NCI-H1417 (cell line): ENCODE measurements at regions not wholly inside any gene's neighbourhood (a gene's known extent, or its start where the extent isn't known, plus 50 kb on each side); places are given as distances from the start of the nearest gene placed in this dataset.
"Not testable (repeated sequence)": the region's sequence is repeated elsewhere in the genome, so short reads cannot be mapped to it uniquely, and the experiment has no call there.

ENCODE experiments used
- DNase-seq, 3 experiments: peaks; one replicate each; lab custom pipeline; 2025; lab: John Stamatoyannopoulos, UW

DNA sequence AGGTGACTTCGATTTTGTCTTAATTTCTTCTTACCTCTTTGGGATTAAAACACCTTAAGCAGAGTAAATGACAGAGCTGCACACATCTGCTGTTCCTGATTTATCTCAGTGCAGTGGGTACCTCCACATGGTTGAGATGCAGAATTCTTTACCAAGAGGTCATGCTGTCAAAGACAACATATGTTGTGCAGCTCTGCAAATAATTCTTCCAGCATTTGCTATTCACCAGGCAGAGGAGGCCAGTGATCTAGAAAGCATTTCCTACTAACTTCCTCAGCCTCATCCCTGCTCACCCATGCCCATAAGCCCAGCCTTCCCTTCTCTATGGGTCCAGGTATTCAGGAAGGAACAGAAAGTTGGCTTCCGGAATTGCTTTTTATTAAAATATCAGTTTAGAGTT, 109.3 kb downstream of the THBS2 start:
- peak in 1 of 3 experiments; percentile 16 for DNase-seq

GRCh38 chr6:169142538-169142844, 111.2 kb downstream of the THBS2 start:
- DNase-seq: no peak

DNA sequence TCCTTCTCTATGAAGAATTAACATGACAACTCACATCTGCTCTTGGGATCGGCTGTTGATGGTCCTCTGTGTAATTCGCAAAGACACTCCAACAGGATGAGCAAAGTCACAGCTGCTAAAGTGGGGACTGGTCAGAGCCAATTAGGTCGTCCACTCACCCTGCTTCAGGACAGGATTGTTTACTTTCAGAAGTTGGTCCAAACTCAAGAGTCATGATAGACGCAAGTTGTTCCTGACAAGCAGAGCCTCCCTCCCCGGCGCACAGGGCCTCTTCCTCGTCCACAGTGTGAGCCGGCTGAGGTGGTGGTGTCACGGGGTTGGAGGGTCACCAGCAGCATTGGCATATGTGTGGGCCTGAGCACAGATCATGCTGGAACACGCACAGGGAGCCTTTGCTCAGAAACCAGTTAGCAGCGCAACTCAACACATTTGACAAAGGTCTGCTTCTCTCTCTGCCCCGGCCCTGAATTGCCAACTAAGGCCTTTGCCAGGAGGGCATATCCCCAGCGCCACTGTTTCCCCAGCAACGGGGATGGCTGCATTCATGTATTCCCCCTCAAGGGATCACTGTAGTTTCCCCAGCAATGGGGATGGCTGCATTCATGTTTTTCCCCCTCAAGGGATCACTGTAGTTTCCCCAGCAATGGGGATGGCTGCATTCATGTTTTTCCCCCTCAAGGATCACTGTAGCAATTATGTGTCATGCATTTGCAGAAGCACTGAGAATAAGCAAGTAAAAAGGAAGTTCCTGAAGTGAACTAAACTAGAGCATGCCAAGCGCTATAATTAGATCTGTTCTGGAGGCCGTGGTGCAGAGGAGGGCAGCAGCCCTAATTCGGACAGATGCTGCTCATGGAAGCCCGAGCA, 111.7 kb downstream of the THBS2 start:
- DNase-seq: no peak

GRCh38 chr6:169140986-169141495, 112.6 kb downstream of the THBS2 start:
- no peak for DNase-seq

- DNase-seq: no peak
These were observed 114.3 kb downstream of the THBS2 start for GRCh38 chr6:169139179-169139971.

DNA sequence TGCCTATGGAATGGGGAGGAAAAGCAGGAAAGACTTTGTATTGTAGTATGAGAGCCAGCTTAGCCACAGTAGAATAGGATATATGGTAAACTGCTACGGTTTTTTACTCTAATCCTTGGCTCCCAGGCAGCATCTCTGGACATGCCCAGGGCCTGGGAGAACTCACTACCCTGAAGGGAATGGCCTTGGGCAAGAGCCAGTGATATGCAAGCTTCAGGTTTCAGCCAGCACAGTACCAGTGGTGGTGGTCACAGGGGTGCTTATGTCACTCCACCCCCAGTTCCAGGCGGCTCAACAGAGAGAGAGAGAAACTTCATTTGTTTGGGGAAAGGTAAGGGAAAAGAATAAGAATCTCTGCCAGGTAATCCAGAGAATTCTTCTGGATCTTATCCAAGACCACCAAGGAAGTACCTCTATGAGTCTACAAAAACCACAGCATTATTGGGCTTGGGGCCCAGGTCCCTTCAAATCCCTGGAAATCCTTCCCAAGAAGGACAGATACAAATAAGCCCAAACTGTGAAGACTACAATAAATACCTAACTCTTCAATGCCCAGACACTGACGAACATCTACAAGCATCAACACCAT, 121.2 kb downstream of the THBS2 start:
- DNase-seq: no peak

DNA sequence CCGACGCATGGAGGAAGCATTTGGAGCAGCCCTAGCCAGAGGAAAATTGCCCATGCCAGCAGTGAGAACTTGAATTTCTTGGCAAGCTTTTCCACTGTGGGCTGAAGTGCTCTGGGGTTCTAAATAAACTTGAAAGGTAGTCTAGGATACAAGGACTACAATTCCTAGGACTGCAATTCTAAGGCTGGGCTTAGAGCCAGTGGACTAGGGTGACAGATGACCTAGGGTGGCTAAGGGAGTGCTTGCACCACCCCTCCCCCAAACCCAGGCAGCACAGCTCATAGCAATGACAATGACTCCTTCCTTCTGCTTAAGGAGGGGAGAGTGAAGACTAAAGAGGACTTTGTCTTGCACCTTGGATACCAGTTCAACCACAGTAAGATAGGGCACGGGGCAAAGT, 122.3 kb downstream of the THBS2 start:
- no peak for DNase-seq

DNA sequence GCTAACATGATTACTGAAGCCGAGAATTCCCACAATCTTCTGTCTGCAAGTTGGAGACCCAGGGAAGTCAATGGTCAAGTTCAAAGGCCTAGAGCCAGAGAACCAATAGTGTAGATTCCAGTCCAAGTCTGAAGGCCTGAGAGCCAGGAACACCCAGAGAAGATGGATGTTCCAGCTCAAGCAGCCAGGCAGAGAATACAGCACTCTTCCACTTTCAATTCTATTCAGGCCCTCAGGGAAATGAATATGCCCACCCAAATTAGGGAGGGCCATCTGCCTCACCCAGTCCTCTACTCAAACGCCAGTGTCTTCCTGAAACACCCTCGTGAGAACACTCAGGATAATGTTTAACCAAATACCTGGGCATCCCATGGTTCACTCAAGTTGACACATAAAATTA, 123.5 kb downstream of the THBS2 start:
- no peak for DNase-seq

DNA sequence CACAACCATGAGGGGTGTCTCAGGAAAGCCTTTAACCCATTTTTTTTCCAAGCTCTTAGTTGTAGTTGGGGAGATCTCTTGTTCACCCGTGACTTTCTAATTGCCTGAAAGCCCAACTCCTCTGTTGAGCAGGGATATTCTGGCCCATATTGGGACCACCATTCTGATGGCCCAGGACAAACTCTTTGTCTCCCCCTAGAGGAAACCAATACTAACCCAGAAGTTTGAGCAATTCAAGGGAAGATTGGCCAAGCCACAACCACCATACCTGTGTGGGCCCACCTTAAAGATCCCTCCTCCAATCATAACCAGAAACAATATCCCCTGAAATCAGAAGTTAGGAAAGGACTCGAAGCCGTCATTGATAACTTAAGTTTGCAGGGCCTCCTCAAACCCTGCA, 132.6 kb downstream of the THBS2 start:
- DNase-seq: no peak

GRCh38 chr6:169119669-169120068, 134.0 kb downstream of the THBS2 start:
- no peak for DNase-seq

DNA sequence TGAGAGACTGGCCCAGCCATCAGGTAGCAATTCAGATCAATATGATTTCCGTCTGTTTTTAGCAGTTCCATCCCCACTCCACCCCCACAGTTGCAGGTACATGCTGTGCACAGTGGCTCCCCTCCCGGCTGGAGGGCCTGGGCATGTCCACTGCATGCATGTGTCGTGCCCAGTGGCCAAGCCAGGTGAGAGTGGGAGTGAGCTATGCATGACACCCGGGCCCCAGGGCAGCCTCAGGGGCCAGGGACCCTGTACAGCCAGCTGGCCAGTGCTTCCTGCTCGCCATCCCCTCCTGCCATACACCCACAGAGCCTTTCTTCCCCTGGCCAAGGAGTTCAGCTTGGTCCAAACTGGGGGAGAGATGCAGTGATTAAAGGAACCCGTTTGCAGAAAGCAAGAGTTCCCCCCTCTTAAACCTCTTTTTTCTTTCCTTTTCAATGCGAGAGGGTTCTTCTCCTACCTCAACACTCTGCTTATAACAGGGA, 135.3 kb downstream of the THBS2 start:
- DNase-seq: no peak

DNA sequence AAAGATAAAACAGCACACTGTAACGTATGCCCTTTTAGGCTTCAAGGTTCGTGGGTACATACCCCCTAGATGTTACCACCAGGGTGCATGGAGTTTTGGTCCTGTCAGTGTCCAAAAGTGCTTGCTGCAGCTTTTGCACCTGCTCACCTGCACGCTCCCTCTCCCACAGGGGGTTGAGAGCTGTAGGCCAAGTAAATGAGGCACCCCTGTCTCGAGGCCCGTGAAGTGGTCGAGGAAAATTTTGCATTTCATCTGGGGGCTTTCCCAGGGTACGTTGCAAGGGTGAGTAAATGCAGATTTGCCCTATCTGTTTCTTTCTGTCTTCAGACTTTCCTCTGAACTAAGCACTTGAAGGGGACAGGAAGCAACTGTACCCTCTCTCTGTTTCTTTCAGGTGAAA, 136.0 kb downstream of the THBS2 start:
- DNase-seq: no peak

DNA sequence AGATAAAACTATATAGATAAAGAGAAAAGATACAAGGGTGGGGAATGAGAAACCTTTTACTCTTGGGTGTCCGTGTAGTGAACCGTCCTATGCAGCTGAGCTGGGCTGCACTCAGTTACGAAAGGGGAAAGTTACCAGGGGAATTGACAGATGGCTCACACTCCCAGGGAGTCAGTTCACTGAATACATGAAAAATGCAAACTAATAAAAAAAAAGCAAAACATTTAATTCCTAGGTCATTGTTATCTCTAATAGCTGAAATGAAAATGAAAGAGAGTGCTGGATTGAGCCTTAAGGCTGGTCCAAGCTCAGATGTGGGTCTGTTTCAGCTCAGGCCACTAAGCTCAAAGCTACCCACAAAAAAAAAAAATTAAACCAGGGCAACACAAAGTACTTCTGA, 138.0 kb downstream of the THBS2 start:
- no peak for DNase-seq

- DNase-seq: not testable (repeated sequence)
These were observed 139.0 kb downstream of the THBS2 start for GRCh38 chr6:169114632-169115031.

DNA sequence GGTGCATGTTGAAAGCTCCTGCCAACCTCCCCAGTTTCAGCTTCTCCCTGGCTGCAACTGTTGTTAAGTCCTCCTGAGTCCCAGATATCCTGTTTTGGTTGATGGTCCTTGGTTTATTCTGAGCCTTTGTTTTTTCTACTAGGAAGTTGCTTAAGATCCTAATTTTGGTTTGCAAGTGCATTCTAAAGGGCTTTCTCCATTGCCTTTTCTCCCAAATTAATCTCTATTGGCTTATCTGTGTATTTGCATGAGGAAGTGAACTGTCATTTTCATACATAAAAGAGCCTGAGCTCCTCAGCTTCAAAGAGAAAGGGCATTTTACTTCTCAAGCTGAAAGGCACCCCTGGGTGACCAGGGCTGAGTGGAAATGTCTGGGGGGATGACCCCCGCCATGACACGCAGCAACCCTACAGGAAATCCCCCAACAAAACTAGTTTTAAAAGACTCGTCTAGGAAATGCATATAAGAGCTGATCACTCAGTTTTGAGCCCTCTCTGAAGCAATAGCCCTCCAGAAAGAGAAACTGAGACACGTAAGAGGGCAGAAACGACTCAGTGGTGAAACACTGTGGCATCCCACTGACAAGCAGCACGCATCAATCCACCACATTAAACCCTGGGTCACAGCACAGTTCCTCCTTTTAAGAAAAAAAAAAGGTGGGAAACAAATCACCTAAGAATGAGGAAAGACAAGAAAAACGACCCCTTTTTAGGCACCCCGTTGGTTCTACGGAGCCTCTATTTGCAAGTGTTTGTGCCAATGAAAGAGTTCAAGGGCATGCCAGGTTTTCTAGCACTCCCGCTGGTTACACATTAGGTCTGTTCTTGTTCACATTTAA, 140.9 kb downstream of the THBS2 start:
- no peak for DNase-seq

DNA sequence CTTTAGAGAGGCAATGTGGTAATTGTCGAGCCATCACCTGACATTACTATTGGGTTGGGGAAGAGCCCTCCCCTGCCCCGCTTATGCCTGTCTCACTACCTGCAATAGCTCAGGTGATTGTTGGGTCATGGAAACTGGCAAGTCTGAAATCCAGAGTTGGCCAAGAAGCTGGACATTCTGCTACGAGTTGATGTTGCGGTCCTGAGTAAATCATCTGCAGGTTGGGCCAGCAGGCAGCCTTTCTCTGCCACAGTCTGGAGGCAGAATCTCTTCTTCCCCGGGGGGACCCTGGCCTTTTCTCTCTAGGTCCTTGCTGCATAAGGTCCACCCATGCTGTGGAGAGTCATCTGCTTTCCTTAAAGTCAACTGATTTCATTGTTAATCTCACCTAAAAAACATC, 142.4 kb downstream of the THBS2 start:
- DNase-seq: peak in 1 of 3 experiments; percentile 24

GRCh38 chr6:169109411-169110220, 144.0 kb downstream of the THBS2 start:
- DNase-seq: no peak

DNA sequence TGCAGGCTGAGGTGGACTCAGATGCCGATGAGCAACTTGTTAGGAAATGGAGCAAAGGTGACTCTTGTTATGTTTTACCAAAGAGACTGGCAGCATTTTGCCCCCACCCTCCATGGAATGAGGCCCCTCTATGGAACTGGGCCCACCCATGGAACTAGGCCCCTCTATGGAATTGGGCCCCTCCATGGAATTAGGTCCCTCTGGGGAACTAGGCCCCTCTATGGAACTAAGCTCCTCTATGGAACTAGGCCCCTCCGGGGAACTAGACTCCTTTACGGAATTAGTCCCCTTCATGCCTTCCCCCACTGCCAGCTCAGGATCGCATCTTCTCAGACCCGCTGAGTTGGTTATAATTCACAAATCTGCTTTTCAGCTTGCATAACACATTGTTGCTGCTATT, 144.9 kb downstream of the THBS2 start:
- DNase-seq: no peak

DNA sequence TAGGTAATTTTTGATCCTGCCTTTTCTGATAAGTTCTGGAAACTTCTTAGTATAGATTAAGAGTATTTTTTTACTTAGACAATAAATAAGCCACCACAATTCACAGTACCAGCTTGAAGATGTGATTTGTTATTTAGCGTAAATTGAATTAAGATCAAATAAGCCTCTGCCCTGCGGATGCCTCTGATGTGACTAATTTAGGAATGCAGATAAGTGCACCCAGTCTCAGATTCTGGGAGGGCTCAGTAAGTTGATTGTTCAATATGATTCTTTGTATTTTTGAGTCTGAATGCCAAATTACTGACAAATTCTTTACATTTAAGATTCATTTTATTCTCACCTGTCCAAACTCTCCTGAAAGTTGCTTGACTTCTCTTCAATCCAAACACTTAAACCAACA, 147.5 kb downstream of the THBS2 start:
- no peak for DNase-seq

GRCh38 chr6:169101981-169102380, 151.7 kb downstream of the THBS2 start:
- no peak for DNase-seq
